Trophoblast cell (in vitro differentiated cells and primary cell): ENCODE measurements at regions not wholly inside any gene's neighbourhood (a gene's known extent, or its start where the extent isn't known, plus 50 kb on each side); places are given as distances from the start of the nearest gene placed in this dataset.
"Not testable (repeated sequence)": the region's sequence is repeated elsewhere in the genome, so short reads cannot be mapped to it uniquely, and the experiment has no call there.

Experiments used
- DNase-seq, 2 donors: peaks; one replicate each; pipeline ENCODE4 v3.0.0-alpha.2; 2016
- H2AFZ ChIP-seq: 2 replicates; pipeline ENCODE4 v1.6.1; 2013; ENCODE audit warnings: low read length, moderate library complexity, mild to moderate bottlenecking; ENCODE audit not compliant: insufficient read depth, poor library complexity
- H2AK5ac ChIP-seq: 2 replicates; pipeline ENCODE4 v1.6.1; 2013; ENCODE audit warnings: mild to moderate bottlenecking, low read length
- H2BK120ac ChIP-seq: 2 replicates; pipeline ENCODE4 v1.6.1; 2013; ENCODE audit warnings: low read length, mild to moderate bottlenecking, moderate library complexity; ENCODE audit not compliant: insufficient read depth, poor library complexity
- H2BK12ac ChIP-seq: 2 replicates; pipeline ENCODE4 v1.6.1; 2013; ENCODE audit warnings: mild to moderate bottlenecking, low read length, moderate library complexity
- H2BK5ac ChIP-seq: 2 replicates; pipeline ENCODE4 v1.6.1; 2013; ENCODE audit warnings: low read length, low read depth, moderate library complexity, mild to moderate bottlenecking; ENCODE audit not compliant: poor library complexity
- H3K14ac ChIP-seq: 2 replicates; pipeline ENCODE4 v1.6.1; 2013; ENCODE audit warnings: mild to moderate bottlenecking, low read length
- H3K18ac ChIP-seq: 2 replicates; pipeline ENCODE4 v1.6.1; 2013; ENCODE audit warnings: mild to moderate bottlenecking, low read length
- H3K23ac ChIP-seq: 2 replicates; pipeline ENCODE4 v1.6.1; 2013; ENCODE audit warnings: low read length
- H3K27ac ChIP-seq: 2 replicates; pipeline ENCODE4 v1.5.1; 2013; ENCODE audit warnings: low read depth, mild to moderate bottlenecking, inconsistent platforms, low read length, moderate library complexity
- H3K27me3 ChIP-seq: 2 replicates; pipeline ENCODE4 v1.6.1; 2013; ENCODE audit warnings: inconsistent platforms, mild to moderate bottlenecking, low read length, moderate library complexity; ENCODE audit not compliant: insufficient read depth
- H3K36me3 ChIP-seq, 2 experiments: 1 replicate in 1 of 2; 2 replicates in 1 of 2; pipeline ENCODE4 v1.6.1; 2013; ENCODE audit warnings: low read length in 2 of 2, mild to moderate bottlenecking in 2 of 2, moderate library complexity in 1 of 2; ENCODE audit not compliant: insufficient read depth in 2 of 2, control insufficient read depth in 1 of 2
- H3K4ac ChIP-seq: 2 replicates; pipeline ENCODE4 v1.6.1; 2013; ENCODE audit warnings: low read depth, mild to moderate bottlenecking, low read length, moderate library complexity
- H3K4me1 ChIP-seq, 2 experiments: 1 replicate in 1 of 2; 2 replicates in 1 of 2; pipeline ENCODE4 v1.6.1; 2013; ENCODE audit warnings: low read length in 2 of 2, mild to moderate bottlenecking in 2 of 2, moderate library complexity in 1 of 2; ENCODE audit not compliant: insufficient read depth in 2 of 2, control insufficient read depth in 1 of 2
- H3K4me2 ChIP-seq: 2 replicates; pipeline ENCODE4 v1.6.1; 2013; ENCODE audit warnings: inconsistent platforms, mild to moderate bottlenecking, low read length, moderate library complexity
- H3K4me3 ChIP-seq: 2 replicates; pipeline ENCODE4 v1.5.1; 2013; ENCODE audit warnings: mild to moderate bottlenecking, low read depth, low read length, inconsistent platforms
- H3K79me1 ChIP-seq: one replicate; pipeline ENCODE4 v1.6.1; 2013; ENCODE audit warnings: low read length
- H3K79me2 ChIP-seq: 2 replicates; pipeline ENCODE4 v1.6.1; 2013; ENCODE audit warnings: low read length, mild to moderate bottlenecking; ENCODE audit not compliant: control insufficient read depth, insufficient read depth, poor library complexity
- H3K9ac ChIP-seq: 2 replicates; pipeline ENCODE4 v1.6.1; 2013; ENCODE audit warnings: mild to moderate bottlenecking, low read length
- H3K9me3 ChIP-seq: 2 replicates; pipeline ENCODE4 v1.6.1; 2013; ENCODE audit warnings: low read depth, mild to moderate bottlenecking, control low read depth, inconsistent platforms, low read length; ENCODE audit not compliant: insufficient read depth
- H4K12ac ChIP-seq: 2 replicates; pipeline ENCODE4 v1.6.1; 2013; ENCODE audit warnings: low read depth, mild to moderate bottlenecking, low read length, moderate library complexity
- H4K8ac ChIP-seq: 2 replicates; pipeline ENCODE4 v1.6.1; 2013; ENCODE audit warnings: low read depth, mild to moderate bottlenecking, low read length, moderate library complexity
- H4K91ac ChIP-seq: one replicate; pipeline ENCODE4 v1.6.1; 2013; ENCODE audit warnings: low read depth, mild to moderate bottlenecking, low read length, moderate library complexity
- WGBS: extraction: QIAGEN DNeasy Blood & Tissue Kit; methylation state at CpG from one replicate; pipeline ENCODE4 v1.1.7; 2013; ENCODE audit warnings: missing lambda C conversion rate; ENCODE audit not compliant: insufficient read length, insufficient coverage; ENCODE audit errors: extremely low coverage; 5-methylcytosine and 5-hydroxymethylcytosine counted together

GRCh38 chr18:22067109-22067508 is 102.3 kb upstream of the GATA6 start:
- no peaks in the 10 kb centered on the region for H3K36me3 ChIP-seq
- H4K8ac ChIP-seq, result no peak overlapping the region
- DNase-seq, result no peak
- no peak overlapping the region for H2BK12ac ChIP-seq
- H2AFZ ChIP-seq, result no peak overlapping the region
- H3K23ac ChIP-seq, result no peak overlapping the region
- H3K4me2 ChIP-seq, result no peak overlapping the region
- H2AK5ac ChIP-seq, result no peak overlapping the region
- no peak overlapping the region for H3K4me3 ChIP-seq
- WGBS, result no CpG with 5 or more reads among the region's 2 CpGs
- no peak overlapping the region for H3K9ac ChIP-seq
- no peaks in the 10 kb centered on the region for H3K79me1 ChIP-seq
- no peaks in the 10 kb centered on the region for H3K9me3 ChIP-seq
- no peaks in the 10 kb centered on the region for H3K27me3 ChIP-seq
- no peak overlapping the region for H3K4ac ChIP-seq
- H4K91ac ChIP-seq, result no peak overlapping the region
- H4K12ac ChIP-seq, result no peak overlapping the region
- no peak overlapping the region for H2BK120ac ChIP-seq
- no peaks in the 10 kb centered on the region for H3K79me2 ChIP-seq
- no peak overlapping the region for H3K18ac ChIP-seq
- H3K14ac ChIP-seq, result no peak overlapping the region
- H3K27ac ChIP-seq, result no peak overlapping the region
- H2BK5ac ChIP-seq, result no peak overlapping the region
- peaks cover 0 to 4% of the 10 kb centered on the region in 2 experiments for H3K4me1 ChIP-seq

- no peak overlapping the region for H3K27ac ChIP-seq
- H3K4me3 ChIP-seq, result no peak overlapping the region
- H3K27me3 ChIP-seq, result no peaks in the 10 kb centered on the region
- H3K23ac ChIP-seq, result no peak overlapping the region
- H3K14ac ChIP-seq, result no peak overlapping the region
- no peak overlapping the region for H4K8ac ChIP-seq
- no peak overlapping the region for H3K18ac ChIP-seq
- H2BK5ac ChIP-seq, result no peak overlapping the region
- H2BK120ac ChIP-seq, result no peak overlapping the region
- no peak for DNase-seq
- no peak overlapping the region for H3K4ac ChIP-seq
- H3K79me1 ChIP-seq, result no peaks in the 10 kb centered on the region
- H2AFZ ChIP-seq, result no peak overlapping the region
- H3K9me3 ChIP-seq, result no peaks in the 10 kb centered on the region
- peaks cover 0 to 4% of the 10 kb centered on the region in 2 experiments for H3K4me1 ChIP-seq
- no peaks in the 10 kb centered on the region for H3K79me2 ChIP-seq
- no peak overlapping the region for H2AK5ac ChIP-seq
- no peaks in the 10 kb centered on the region for H3K36me3 ChIP-seq
- H4K91ac ChIP-seq, result no peak overlapping the region
- H4K12ac ChIP-seq, result no peak overlapping the region
- H2BK12ac ChIP-seq, result no peak overlapping the region
- no peak overlapping the region for H3K4me2 ChIP-seq
- WGBS, result no CpG with 5 or more reads among the region's 3 CpGs
- no peak overlapping the region for H3K9ac ChIP-seq
Observed at GRCh38 chr18:22067682-22068081, 101.7 kb upstream of the GATA6 start.

- H3K36me3 ChIP-seq, H4K12ac ChIP-seq, H3K27me3 ChIP-seq, H2BK12ac ChIP-seq, H4K8ac ChIP-seq, H3K9ac ChIP-seq, H2BK120ac ChIP-seq, H3K79me1 ChIP-seq, H2BK5ac ChIP-seq, H3K4me2 ChIP-seq, H2AFZ ChIP-seq, DNase-seq, H3K4me3 ChIP-seq, H3K4ac ChIP-seq, H3K4me1 ChIP-seq, H4K91ac ChIP-seq, H3K14ac ChIP-seq, H3K23ac ChIP-seq, H2AK5ac ChIP-seq, H3K9me3 ChIP-seq, H3K27ac ChIP-seq, H3K18ac ChIP-seq, H3K79me2 ChIP-seq: not testable (repeated sequence)
- no CpG with 5 or more reads among the region's 2 CpGs for WGBS
Observed at GRCh38 chr18:22068784-22069183, 100.6 kb upstream of the GATA6 start.

GRCh38 chr18:22069916-22070315 is 99.5 kb upstream of the GATA6 start:
- Histone ChIP-seq H2BK12ac (no peak overlapping the region), H3K79me2 (no peaks in the 10 kb centered on the region), H3K4me2 (no peak overlapping the region), H2AK5ac (no peak overlapping the region), H2BK120ac (no peak overlapping the region), H3K4me1 (peaks cover 0 to 4% of the 10 kb centered on the region in 2 experiments), H2BK5ac (no peak overlapping the region), H4K12ac (no peak overlapping the region), H3K14ac (no peak overlapping the region), H2AFZ (no peak overlapping the region), H4K91ac (no peak overlapping the region), H3K27ac (no peak overlapping the region), H3K23ac (no peak overlapping the region), H3K4me3 (no peak overlapping the region), H3K27me3 (no peaks in the 10 kb centered on the region), H3K18ac (no peak overlapping the region), H4K8ac (no peak overlapping the region), H3K36me3 (no peaks in the 10 kb centered on the region), H3K9ac (no peak overlapping the region), H3K4ac (no peak overlapping the region), H3K9me3 (no peaks in the 10 kb centered on the region), H3K79me1 (no peaks in the 10 kb centered on the region)
- no CpG with 5 or more reads among the region's 8 CpGs for WGBS
- no peak for DNase-seq
